ENCODE measurements at regions not wholly inside any gene's neighbourhood (a gene's known extent, or its start where the extent isn't known, plus 50 kb on each side); places are given as distances from the start of the nearest gene placed in this dataset.

- no peaks in the 10 kb centered on the region for H3K9me3 ChIP-seq
- no peak overlapping the region for H3K4me3 ChIP-seq
- 39 to 88% methylated on average over 2 to 3 of the region's 18 CpGs for WGBS, 2 donors (ENCODE audit: low coverage in 1 of 2)
- H3K36me3 ChIP-seq: no peaks in the 10 kb centered on the region
- TF ChIP-seq, protein P1, sequence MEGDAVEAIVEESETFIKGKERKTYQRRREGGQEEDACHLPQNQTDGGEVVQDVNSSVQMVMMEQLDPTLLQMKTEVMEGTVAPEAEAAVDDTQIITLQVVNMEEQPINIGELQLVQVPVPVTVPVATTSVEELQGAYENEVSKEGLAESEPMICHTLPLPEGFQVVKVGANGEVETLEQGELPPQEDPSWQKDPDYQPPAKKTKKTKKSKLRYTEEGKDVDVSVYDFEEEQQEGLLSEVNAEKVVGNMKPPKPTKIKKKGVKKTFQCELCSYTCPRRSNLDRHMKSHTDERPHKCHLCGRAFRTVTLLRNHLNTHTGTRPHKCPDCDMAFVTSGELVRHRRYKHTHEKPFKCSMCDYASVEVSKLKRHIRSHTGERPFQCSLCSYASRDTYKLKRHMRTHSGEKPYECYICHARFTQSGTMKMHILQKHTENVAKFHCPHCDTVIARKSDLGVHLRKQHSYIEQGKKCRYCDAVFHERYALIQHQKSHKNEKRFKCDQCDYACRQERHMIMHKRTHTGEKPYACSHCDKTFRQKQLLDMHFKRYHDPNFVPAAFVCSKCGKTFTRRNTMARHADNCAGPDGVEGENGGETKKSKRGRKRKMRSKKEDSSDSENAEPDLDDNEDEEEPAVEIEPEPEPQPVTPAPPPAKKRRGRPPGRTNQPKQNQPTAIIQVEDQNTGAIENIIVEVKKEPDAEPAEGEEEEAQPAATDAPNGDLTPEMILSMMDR (IDR thresholded peaks at IDR 0.05): no peak
- TF ChIP-seq POLR2AphosphoS5 (IDR thresholded peaks at IDR 0.05): no peak
- TF ChIP-seq POLR2A (IDR thresholded peaks at IDR 0.05): no peak
- TF ChIP-seq EP300 (IDR thresholded peaks at IDR 0.05): no peak
- ATAC-seq: no peak
- H3K4me1 ChIP-seq: no peaks in the 10 kb centered on the region
- no peak overlapping the region for H3K27ac ChIP-seq
- peaks cover 18% of the 10 kb centered on the region for H3K27me3 ChIP-seq
These were observed 136.8 kb upstream of the FMN2 start for GRCh38 chr1:239954836-239955235.

- Histone ChIP-seq H3K27ac (no peak overlapping the region), H3K4me1 (no peaks in the 10 kb centered on the region), H3K27me3 (peaks cover 18% of the 10 kb centered on the region), H3K36me3 (no peaks in the 10 kb centered on the region), H3K9me3 (no peaks in the 10 kb centered on the region), H3K4me3 (no peak overlapping the region)
- 80 to 100% methylated on average over 2 to 4 of the region's 12 CpGs for WGBS, 2 donors (ENCODE audit: low coverage in 1 of 2)
- ATAC-seq: no peak
- TF ChIP-seq POLR2AphosphoS5 (IDR thresholded peaks at IDR 0.05): no peak
- TF ChIP-seq, protein P1 (IDR thresholded peaks at IDR 0.05): no peak
- no peak for TF ChIP-seq POLR2A (IDR thresholded peaks at IDR 0.05)
- no peak for TF ChIP-seq EP300 (IDR thresholded peaks at IDR 0.05)
These were observed 136.3 kb upstream of the FMN2 start for GRCh38 chr1:239955431-239955830.

GRCh38 chr1:239956263-239956662 is 135.4 kb upstream of the FMN2 start:
- no peaks in the 10 kb centered on the region for H3K36me3 ChIP-seq
- WGBS, 2 donors (ENCODE audit: low coverage in 1 of 2): 35 to 59% methylated on average over 2 to 6 of the region's 6 CpGs

DNA sequence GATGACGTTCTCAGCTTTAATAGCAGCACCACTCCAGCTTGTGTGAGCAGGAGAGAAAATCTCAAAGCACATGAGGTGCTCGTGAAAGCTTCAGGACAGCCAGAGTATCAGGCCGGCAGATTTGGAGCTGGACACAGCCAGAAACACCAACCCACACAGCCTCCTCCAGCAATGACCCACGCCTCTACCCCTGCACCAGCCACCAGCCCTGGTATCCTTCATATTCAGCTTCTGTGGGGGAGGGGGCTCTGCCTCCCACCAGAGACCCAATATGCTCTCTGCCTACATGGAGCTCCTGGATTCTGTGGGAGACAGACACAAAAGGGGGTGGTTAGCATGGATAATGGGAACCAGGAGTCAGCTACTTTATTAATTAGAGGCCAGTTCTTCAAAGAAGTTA is 133.6 kb upstream of the FMN2 start:
- H3K4me1 ChIP-seq: no peaks in the 10 kb centered on the region
- TF ChIP-seq POLR2A (IDR thresholded peaks at IDR 0.05) (no peak), POLR2AphosphoS5 (IDR thresholded peaks at IDR 0.05) (no peak), EP300 (IDR thresholded peaks at IDR 0.05) (no peak)
- TF ChIP-seq, protein P1 (IDR thresholded peaks at IDR 0.05): no peak
- no peak overlapping the region for H3K4me3 ChIP-seq
- no CpG with 5 or more reads among the region's 4 CpGs for WGBS, 2 donors (ENCODE audit: low coverage in 1 of 2)
- no peaks in the 10 kb centered on the region for H3K9me3 ChIP-seq
- peaks cover 18% of the 10 kb centered on the region for H3K27me3 ChIP-seq
- ATAC-seq: no peak
- H3K27ac ChIP-seq: no peak overlapping the region
- H3K36me3 ChIP-seq: no peaks in the 10 kb centered on the region

More at GRCh38 chr1:239956263-239956662, 135.4 kb upstream of the FMN2 start:
- ATAC-seq: no peak
- peaks cover 18% of the 10 kb centered on the region for H3K27me3 ChIP-seq
- H3K4me3 ChIP-seq: no peak overlapping the region
- no peak overlapping the region for H3K27ac ChIP-seq
- H3K4me1 ChIP-seq: no peaks in the 10 kb centered on the region
- no peaks in the 10 kb centered on the region for H3K9me3 ChIP-seq
- TF ChIP-seq EP300 (IDR thresholded peaks at IDR 0.05) (no peak), POLR2A (IDR thresholded peaks at IDR 0.05) (no peak), POLR2AphosphoS5 (IDR thresholded peaks at IDR 0.05) (no peak)
- TF ChIP-seq, protein P1 (IDR thresholded peaks at IDR 0.05): no peak

- WGBS, 2 donors (ENCODE audit: low coverage in 1 of 2): 40 to 50% methylated on average over 1 to 2 of the region's 2 CpGs
- Histone ChIP-seq H3K4me3 (no peak overlapping the region), H3K36me3 (no peaks in the 10 kb centered on the region), H3K27me3 (peaks cover 11% of the 10 kb centered on the region), H3K9me3 (no peaks in the 10 kb centered on the region), H3K27ac (no peak overlapping the region), H3K4me1 (no peaks in the 10 kb centered on the region)
- no peak for ATAC-seq
- TF ChIP-seq POLR2AphosphoS5 (IDR thresholded peaks at IDR 0.05) (no peak), EP300 (IDR thresholded peaks at IDR 0.05) (no peak), POLR2A (IDR thresholded peaks at IDR 0.05) (no peak)
- TF ChIP-seq, protein P1 (IDR thresholded peaks at IDR 0.05): no peak
These were observed 131.3 kb upstream of the FMN2 start for GRCh38 chr1:239960366-239960765.
